ENCODE measurements at regions not wholly inside any gene's neighbourhood (a gene's known extent, or its start where the extent isn't known, plus 50 kb on each side); places are given as distances from the start of the nearest gene placed in this dataset.
A peak's percentile ranks its signal among the peaks of the same experiment; 100 is the strongest.

DNA sequence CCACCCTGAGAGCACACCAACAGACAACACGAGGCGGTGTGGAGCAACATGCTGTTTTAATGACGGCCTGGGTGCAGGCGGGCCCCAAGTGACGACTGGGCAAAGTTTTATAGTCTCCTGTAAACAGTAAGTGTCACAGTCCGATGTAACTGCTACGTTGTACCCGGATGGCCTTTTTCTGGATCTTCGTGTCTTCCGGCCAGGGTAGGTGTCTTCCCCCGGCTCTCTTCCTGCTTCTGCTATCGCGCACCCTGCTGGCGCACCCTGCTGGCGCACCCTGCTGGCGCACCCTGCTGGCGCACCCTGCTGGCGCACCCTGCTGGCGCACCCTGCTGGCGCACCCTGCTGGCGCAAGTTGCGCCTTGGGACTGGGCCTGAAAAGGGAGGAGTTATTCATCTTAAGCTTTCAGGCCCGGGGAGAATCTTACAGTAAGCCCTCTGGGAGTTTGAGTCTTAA is 143.0 kb upstream of the TARS1 start:
- peak; percentile 38 to 50 (median 43) for TF ChIP-seq CTCF (optimal IDR thresholded peaks at IDR 0.05 in 1 of 3, IDR thresholded peaks at IDR 0.05 in 1 of 3, conservative IDR thresholded peaks at IDR 0.05 in 1 of 3; ENCODE audit: extremely low read depth in 1 of 3, insufficient read depth in 2 of 3, low read length in 3 of 3)
- no peak for TF ChIP-seq EZH2 (IDR thresholded peaks at IDR 0.05; ENCODE audit: low read length)

GRCh38 chr5:33299621-33300208 is 141.1 kb upstream of the TARS1 start:
- H3K4me2 ChIP-seq (ENCODE audit: control insufficient read depth, extremely low read depth, insufficient read depth, low read depth, low read length) = peak overlapping the region; percentile 52
- H3K9ac ChIP-seq (ENCODE audit: control insufficient read depth, extremely low read depth, insufficient read depth, low read length) = no peak overlapping the region
- peaks cover 9% of the 10 kb centered on the region for H3K4me1 ChIP-seq (ENCODE audit: control insufficient read depth, extremely low read depth, insufficient read depth, low read length)
- no peaks in the 10 kb centered on the region for H3K36me3 ChIP-seq (ENCODE audit: control insufficient read depth in 2 of 2, extremely low read depth in 1 of 2, insufficient read depth in 2 of 2, low read length in 2 of 2)
- H3K79me2 ChIP-seq (ENCODE audit: control insufficient read depth, insufficient read depth, low read length) = no peaks in the 10 kb centered on the region
- peak overlapping the region; percentile 52 for H2AFZ ChIP-seq (ENCODE audit: control insufficient read depth, low read length)
- dilution Hi-C loops (cut with MboI; ENCODE audit: extremely low pct_ligation_motif_present, low sequenced_read_pairs) = no loop called here
- no peaks in the 10 kb centered on the region for H3K9me3 ChIP-seq (ENCODE audit: control insufficient read depth, low read depth, low read length)
- peak overlapping the region; percentile 8 for H3K27ac ChIP-seq (ENCODE audit: control insufficient read depth, insufficient read depth, low read length)
- H3K9me1 ChIP-seq (ENCODE audit: control insufficient read depth, extremely low read depth, insufficient read depth, low read length) = no peaks in the 10 kb centered on the region
- no peak for TF ChIP-seq EZH2 (IDR thresholded peaks at IDR 0.05; ENCODE audit: low read length)
- TF ChIP-seq CTCF (optimal IDR thresholded peaks at IDR 0.05 in 1 of 3, IDR thresholded peaks at IDR 0.05 in 1 of 3, conservative IDR thresholded peaks at IDR 0.05 in 1 of 3; ENCODE audit: extremely low read depth in 1 of 3, insufficient read depth in 2 of 3, low read length in 3 of 3) = peak in 2 of 3 experiments; percentile 29 to 49
- peak; percentile 81 for FAIRE-seq
- no peak overlapping the region for H3K4me3 ChIP-seq (ENCODE audit: control insufficient read depth in 2 of 3, extremely low read depth in 1 of 3, insufficient read depth in 2 of 3, low read depth in 1 of 3, low read length in 3 of 3)
- no peak for DNase-seq (ENCODE audit: low read depth, low spot score)
- H4K20me1 ChIP-seq (ENCODE audit: control insufficient read depth, extremely low read depth, insufficient read depth, low read length) = no peaks in the 10 kb centered on the region
- no peaks in the 10 kb centered on the region for H3K27me3 ChIP-seq (ENCODE audit: control insufficient read depth, extremely low read depth, insufficient read depth, low read length)

More for the DNA sequence above, 143.0 kb upstream of the TARS1 start:
- no peak for FAIRE-seq
- no peak for DNase-seq (ENCODE audit: low read depth, low spot score)
- Histone ChIP-seq H4K20me1 (ENCODE audit: control insufficient read depth, extremely low read depth, insufficient read depth, low read length) (no peaks in the 10 kb centered on the region), H3K4me2 (ENCODE audit: control insufficient read depth, extremely low read depth, insufficient read depth, low read depth, low read length) (no peak overlapping the region), H3K27me3 (ENCODE audit: control insufficient read depth, extremely low read depth, insufficient read depth, low read length) (no peaks in the 10 kb centered on the region), H2AFZ (ENCODE audit: control insufficient read depth, low read length) (no peak overlapping the region), H3K79me2 (ENCODE audit: control insufficient read depth, insufficient read depth, low read length) (no peaks in the 10 kb centered on the region), H3K9ac (ENCODE audit: control insufficient read depth, extremely low read depth, insufficient read depth, low read length) (no peak overlapping the region), H3K4me3 (ENCODE audit: control insufficient read depth in 2 of 3, extremely low read depth in 1 of 3, insufficient read depth in 2 of 3, low read depth in 1 of 3, low read length in 3 of 3) (peak overlapping the region in 1 of 3 experiments; percentile 32), H3K9me1 (ENCODE audit: control insufficient read depth, extremely low read depth, insufficient read depth, low read length) (no peaks in the 10 kb centered on the region), H3K4me1 (ENCODE audit: control insufficient read depth, extremely low read depth, insufficient read depth, low read length) (peaks cover 9% of the 10 kb centered on the region), H3K27ac (ENCODE audit: control insufficient read depth, insufficient read depth, low read length) (no peak overlapping the region), H3K36me3 (ENCODE audit: control insufficient read depth in 2 of 2, extremely low read depth in 1 of 2, insufficient read depth in 2 of 2, low read length in 2 of 2) (no peaks in the 10 kb centered on the region), H3K9me3 (ENCODE audit: control insufficient read depth, low read depth, low read length) (no peaks in the 10 kb centered on the region)
- dilution Hi-C loops (cut with MboI; ENCODE audit: extremely low pct_ligation_motif_present, low sequenced_read_pairs) = no loop called here
